ENCODE measurements at regions not wholly inside any gene's neighbourhood (a gene's known extent, or its start where the extent isn't known, plus 50 kb on each side); places are given as distances from the start of the nearest gene placed in this dataset.

DNA sequence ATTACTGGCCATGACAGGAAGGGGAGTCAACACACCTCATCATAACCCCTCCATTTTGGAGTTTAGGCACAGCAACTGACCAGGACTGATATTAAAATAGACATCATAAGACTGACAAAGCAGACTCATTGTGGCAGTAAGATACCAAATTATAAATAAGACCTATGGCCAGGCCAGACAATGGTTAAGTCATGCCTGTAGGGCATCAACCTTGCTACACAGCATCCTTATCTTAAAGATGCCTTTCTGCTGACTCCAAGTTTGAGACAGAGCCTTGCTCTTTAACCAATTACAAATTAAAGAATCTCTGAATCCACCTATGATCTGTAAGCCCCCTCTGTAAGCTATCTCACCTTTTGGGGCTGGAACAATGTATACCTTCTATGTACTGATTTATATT lies 65.5 kb downstream of the VCX2 start:
- Histone ChIP-seq H3K4me1 (no peaks in the 10 kb centered on the region), H3K4me3 (no peak overlapping the region), H3K27ac (no peak overlapping the region), H3K27me3 (no peaks in the 10 kb centered on the region), H3K9me3 (no peaks in the 10 kb centered on the region), H3K36me3 (no peaks in the 10 kb centered on the region)
- TF ChIP-seq POLR2AphosphoS5 (IDR thresholded peaks at IDR 0.05; ENCODE audit: insufficient read depth in 1 of 2, low read depth in 1 of 2) (no peak), POLR2A (IDR thresholded peaks at IDR 0.05) (no peak)
- TF ChIP-seq, protein P1, sequence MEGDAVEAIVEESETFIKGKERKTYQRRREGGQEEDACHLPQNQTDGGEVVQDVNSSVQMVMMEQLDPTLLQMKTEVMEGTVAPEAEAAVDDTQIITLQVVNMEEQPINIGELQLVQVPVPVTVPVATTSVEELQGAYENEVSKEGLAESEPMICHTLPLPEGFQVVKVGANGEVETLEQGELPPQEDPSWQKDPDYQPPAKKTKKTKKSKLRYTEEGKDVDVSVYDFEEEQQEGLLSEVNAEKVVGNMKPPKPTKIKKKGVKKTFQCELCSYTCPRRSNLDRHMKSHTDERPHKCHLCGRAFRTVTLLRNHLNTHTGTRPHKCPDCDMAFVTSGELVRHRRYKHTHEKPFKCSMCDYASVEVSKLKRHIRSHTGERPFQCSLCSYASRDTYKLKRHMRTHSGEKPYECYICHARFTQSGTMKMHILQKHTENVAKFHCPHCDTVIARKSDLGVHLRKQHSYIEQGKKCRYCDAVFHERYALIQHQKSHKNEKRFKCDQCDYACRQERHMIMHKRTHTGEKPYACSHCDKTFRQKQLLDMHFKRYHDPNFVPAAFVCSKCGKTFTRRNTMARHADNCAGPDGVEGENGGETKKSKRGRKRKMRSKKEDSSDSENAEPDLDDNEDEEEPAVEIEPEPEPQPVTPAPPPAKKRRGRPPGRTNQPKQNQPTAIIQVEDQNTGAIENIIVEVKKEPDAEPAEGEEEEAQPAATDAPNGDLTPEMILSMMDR (IDR thresholded peaks at IDR 0.05): no peak
- intact Hi-C loops (cut with DNase I): no loop called here
- DNase-seq (ENCODE audit: extremely low spot score in 2 of 2): no peak

DNA sequence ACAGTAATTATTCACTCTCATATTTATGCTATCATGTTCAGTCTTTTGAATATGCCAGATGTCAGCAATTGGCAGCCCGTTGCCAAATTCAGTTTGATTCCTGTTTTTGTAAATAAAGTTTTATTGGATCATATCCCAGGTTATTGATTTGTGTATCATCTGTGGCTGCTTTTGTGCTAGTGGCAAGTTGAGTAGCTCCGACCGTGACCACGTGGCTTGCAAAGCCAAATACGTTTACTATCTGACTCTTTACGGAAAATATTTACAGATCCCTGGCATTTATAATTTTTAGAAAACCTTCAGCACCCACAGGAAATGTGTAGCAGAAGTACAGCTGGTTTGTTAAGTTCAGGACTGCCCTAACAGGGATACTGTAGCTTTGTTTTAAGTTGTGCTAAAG lies 67.4 kb downstream of the VCX2 start:
- H3K36me3 ChIP-seq: no peaks in the 10 kb centered on the region
- TF ChIP-seq, protein P1 (IDR thresholded peaks at IDR 0.05): no peak
- no peak for TF ChIP-seq POLR2AphosphoS5 (IDR thresholded peaks at IDR 0.05; ENCODE audit: insufficient read depth in 1 of 2, low read depth in 1 of 2)
- TF ChIP-seq POLR2A (IDR thresholded peaks at IDR 0.05): no peak
- no peak for DNase-seq (ENCODE audit: extremely low spot score in 2 of 2)
- H3K4me1 ChIP-seq: no peaks in the 10 kb centered on the region
- intact Hi-C loops (cut with DNase I): no loop called here
- no peak overlapping the region for H3K27ac ChIP-seq
- no peaks in the 10 kb centered on the region for H3K9me3 ChIP-seq
- no peaks in the 10 kb centered on the region for H3K27me3 ChIP-seq
- H3K4me3 ChIP-seq: no peak overlapping the region

DNA sequence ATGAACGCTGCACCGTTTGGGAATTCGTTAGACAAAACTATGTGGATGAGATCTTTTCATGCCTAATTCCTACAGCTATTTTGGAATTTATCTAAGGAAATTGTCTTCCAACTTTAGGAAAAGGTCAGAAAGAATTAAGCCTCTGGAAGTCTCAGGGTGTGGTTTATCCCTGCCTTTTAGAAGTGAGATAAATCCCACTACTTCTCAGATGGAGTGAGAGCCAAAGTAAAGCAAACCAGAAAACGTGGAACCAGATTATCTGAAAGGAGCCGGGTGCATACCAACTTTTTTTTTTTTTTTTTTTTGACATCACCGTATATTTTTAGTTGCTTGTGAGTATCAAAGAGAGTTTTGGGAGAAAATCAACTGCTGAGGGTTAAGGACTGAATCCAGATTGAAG lies 79.6 kb downstream of the VCX2 start:
- Histone ChIP-seq H3K4me1 (no peaks in the 10 kb centered on the region), H3K27me3 (no peaks in the 10 kb centered on the region), H3K36me3 (no peaks in the 10 kb centered on the region), H3K4me3 (no peak overlapping the region), H3K27ac (no peak overlapping the region), H3K9me3 (no peaks in the 10 kb centered on the region)
- TF ChIP-seq POLR2AphosphoS5 (IDR thresholded peaks at IDR 0.05; ENCODE audit: insufficient read depth in 1 of 2, low read depth in 1 of 2) (no peak), POLR2A (IDR thresholded peaks at IDR 0.05) (no peak)
- TF ChIP-seq, protein P1 (IDR thresholded peaks at IDR 0.05): no peak
- DNase-seq (ENCODE audit: extremely low spot score in 2 of 2): no peak
- intact Hi-C loops (cut with DNase I): loop anchor here (5.0 kb wide), 1 partner anchor 1529 kb away; no protein-coding TSS in a partner anchor

DNA sequence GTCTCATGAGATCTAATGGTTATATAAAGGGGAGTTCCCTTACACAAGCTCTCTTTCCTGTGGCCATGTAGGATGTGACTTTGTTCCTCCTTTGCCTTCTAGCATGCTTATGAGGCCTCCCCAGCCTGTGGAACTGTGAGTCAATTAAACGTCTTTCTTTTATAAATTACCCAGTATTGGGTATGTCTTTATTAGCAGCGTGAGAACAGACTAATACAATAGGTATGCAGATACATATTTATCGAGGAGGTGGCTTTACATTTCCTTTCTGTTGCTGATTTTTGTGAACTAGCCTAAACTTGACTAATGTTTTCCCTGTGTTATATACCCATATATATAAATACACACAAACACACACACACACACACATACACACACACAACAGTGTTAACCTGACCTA lies 80.2 kb downstream of the VCX2 start:
- H3K27me3 ChIP-seq: no peaks in the 10 kb centered on the region
- H3K4me3 ChIP-seq: no peak overlapping the region
- H3K9me3 ChIP-seq: no peaks in the 10 kb centered on the region
- H3K4me1 ChIP-seq: no peaks in the 10 kb centered on the region
- TF ChIP-seq, protein P1 (IDR thresholded peaks at IDR 0.05): no peak
- TF ChIP-seq POLR2AphosphoS5 (IDR thresholded peaks at IDR 0.05; ENCODE audit: insufficient read depth in 1 of 2, low read depth in 1 of 2) (no peak), POLR2A (IDR thresholded peaks at IDR 0.05) (no peak)
- intact Hi-C loops (cut with DNase I): loop anchor here (5.0 kb wide), 1 partner anchor 1529 kb away; no protein-coding TSS in a partner anchor
- no peak for DNase-seq (ENCODE audit: extremely low spot score in 2 of 2)
- H3K36me3 ChIP-seq: no peaks in the 10 kb centered on the region
- no peak overlapping the region for H3K27ac ChIP-seq

DNA sequence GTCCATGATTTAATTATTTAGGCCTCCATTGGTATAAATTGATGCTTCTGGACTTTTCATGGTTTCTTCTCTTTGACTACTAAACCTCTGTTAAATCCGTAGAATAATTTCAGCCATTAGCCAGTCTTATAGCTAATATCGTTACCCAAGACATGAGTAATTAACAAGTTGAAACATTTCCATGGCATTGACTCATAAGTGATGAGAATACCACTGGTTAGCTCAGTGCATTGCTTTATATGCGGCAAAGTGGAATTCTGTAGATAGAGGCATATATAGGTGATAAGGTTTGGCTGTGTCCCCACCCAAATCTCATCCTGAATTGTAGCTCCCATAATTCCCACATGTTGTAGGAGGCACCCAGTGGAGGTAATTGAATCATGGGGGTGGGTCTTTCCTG lies 80.6 kb downstream of the VCX2 start:
- no peak overlapping the region for H3K27ac ChIP-seq
- DNase-seq (ENCODE audit: extremely low spot score in 2 of 2): no peak
- no peaks in the 10 kb centered on the region for H3K4me1 ChIP-seq
- no peaks in the 10 kb centered on the region for H3K36me3 ChIP-seq
- H3K27me3 ChIP-seq: no peaks in the 10 kb centered on the region
- H3K9me3 ChIP-seq: no peaks in the 10 kb centered on the region
- intact Hi-C loops (cut with DNase I): loop anchor here (5.0 kb wide), 1 partner anchor 1528 kb away; no protein-coding TSS in a partner anchor
- no peak for TF ChIP-seq POLR2AphosphoS5 (IDR thresholded peaks at IDR 0.05; ENCODE audit: insufficient read depth in 1 of 2, low read depth in 1 of 2)
- TF ChIP-seq, protein P1 (IDR thresholded peaks at IDR 0.05): no peak
- TF ChIP-seq POLR2A (IDR thresholded peaks at IDR 0.05): no peak
- H3K4me3 ChIP-seq: no peak overlapping the region
